ENCODE measurements at regions not wholly inside any gene's neighbourhood (a gene's known extent, or its start where the extent isn't known, plus 50 kb on each side); places are given as distances from the start of the nearest gene placed in this dataset.
A peak's percentile ranks its signal among the peaks of the same experiment; 100 is the strongest.

DNA sequence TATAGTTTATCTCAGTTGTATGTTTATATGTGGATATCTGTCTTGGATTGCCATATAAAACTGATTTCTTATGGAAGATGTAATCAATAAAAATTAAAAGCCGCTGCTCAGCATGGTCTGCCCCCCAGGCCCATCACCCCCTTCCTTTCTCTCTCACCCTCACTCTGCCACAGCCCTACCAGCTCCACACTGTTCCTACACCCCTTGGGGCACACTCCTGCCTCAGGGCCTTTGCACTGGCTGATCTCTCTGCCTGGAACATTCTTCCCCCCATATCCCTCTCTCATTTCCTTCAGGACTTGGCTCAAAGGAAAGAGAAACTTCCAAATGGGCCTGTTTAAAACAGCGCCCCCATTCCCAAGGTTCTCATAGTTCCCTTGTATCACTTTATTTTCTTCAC is 63.1 kb downstream of the LRRC32 start:
- intact Hi-C loops (cut with DNase I, micrococcal nuclease), result no loop called here

DNA sequence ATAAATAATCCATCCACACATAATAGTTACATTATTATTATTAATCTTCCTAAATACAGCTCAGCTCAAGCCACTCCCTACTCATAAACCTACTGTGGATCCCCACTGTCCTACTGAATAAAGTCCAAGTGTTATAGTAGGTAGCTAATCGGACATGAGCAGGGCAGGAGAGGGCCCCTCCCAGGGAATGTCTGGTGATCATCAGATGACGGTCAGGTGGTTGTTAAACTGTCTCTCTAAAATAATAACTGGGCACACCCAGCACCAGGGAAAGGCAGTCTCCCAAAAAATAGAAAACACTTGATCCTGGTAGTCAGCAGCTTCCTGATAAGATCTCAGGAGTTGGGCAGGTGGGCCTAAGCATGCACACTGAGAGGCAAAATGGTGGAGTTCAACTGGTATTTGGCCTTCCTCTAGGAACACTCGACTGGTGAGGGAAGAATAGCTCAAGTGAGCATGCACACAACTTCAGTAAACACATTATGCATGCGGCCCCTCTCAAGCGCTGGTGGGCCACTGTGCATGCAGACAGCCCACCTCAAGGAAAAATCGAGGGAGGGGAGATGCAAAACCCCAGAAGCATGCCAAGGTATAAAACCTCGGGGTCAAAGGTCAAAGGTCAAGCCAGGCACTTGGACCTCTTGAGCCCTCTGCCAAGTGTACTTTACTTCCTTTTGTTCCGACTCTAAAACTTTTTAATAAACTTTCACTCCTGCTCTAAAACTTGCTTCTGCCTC is 65.0 kb downstream of the LRRC32 start:
- intact Hi-C loops (cut with DNase I, micrococcal nuclease), result no loop called here
- DNase-seq (no peak), ATAC-seq (peak; percentile 68)

More for the DNA sequence above, 63.1 kb downstream of the LRRC32 start:
- DNase-seq (no peak), ATAC-seq (no peak)

DNA sequence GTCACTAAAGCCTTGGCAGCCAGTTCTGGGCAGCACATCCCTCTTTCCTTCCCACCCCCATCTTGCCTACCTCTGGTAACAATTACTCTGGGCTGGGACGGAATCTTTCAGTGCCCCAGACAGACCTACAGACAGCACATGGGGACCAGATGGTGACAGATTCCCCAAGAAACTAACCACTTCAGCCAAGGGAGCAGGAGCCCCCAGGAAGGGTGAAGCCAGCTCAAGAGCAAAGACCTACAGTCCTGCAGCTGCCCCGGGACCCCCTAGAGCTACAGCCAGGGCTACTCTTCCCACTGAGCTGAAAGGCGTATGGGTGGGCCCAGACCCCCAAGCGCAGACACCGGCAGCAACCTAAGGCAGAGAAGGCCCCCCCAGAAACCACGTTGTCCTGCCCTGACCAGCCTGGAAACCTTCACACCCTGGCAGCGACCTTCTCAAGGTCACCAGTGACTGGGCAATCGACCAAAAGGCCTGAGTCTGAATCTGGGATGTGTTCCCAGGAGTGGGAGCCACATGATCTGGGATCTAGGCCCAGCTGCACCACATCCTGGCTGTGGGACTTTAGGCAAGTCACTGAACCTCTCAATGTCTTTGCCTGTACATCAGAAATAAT is 65.8 kb downstream of the LRRC32 start:
- DNase-seq (peak in 1 of 2 donors; percentile 67), ATAC-seq (no peak)
- intact Hi-C loops (cut with DNase I, micrococcal nuclease), result no loop called here

DNA sequence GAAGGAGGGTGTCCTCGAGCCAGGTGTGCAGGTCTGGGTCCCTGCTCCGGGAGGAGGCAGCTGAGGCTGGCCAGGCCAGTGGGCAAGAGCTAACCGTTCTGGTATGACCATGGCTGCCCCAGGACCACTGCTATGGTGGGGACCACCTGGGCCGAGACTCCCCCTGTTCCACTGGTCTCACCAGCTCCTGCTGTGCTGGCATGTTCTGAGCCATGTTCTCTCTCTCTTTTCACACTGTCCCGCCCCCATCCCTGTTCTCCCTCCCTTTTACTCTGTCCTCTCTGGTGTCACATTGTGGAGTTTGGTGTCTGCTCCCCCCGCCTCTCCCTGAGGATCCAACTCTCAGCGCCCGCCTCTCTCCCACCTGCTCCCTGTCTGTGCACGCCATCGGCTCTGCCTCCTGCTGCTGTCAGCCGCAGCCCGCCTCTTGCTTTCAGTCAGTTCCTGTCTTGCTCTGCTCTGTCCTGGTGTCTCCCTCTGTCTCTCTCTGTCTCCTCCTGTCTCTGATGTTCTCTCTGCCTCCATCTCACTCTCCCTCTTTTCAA is 66.4 kb downstream of the LRRC32 start:
- ATAC-seq (no peak), DNase-seq (no peak)
- intact Hi-C loops (cut with DNase I, micrococcal nuclease), result no loop called here

DNA sequence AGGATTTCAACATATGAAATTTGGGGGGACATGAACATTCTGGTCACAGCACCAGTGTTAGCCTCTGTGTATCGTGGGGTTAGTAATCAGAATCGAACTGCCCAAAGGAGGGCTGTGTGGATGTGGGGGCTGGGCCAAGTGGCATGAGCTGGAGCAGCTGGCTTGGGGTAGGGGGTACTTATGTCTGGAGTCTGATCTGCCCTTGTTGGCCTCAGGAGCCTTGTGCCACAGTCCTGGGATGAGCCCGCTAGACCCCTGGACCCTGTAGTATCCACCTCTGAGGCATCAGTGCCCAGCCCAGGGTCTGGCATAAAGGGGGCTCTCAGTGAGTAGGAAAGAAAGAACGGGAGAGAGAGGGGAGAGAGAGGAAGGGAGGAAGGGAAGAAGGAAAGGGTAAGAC is 67.3 kb downstream of the LRRC32 start:
- no peak for DNase-seq
- ATAC-seq, result no peak
- intact Hi-C loops (cut with DNase I, micrococcal nuclease), result no loop called here
